Thymus (tissue), 11 donors: ENCODE measurements at regions not wholly inside any gene's neighbourhood (a gene's known extent, or its start where the extent isn't known, plus 50 kb on each side); places are given as distances from the start of the nearest gene placed in this dataset.
"Not testable (repeated sequence)": the region's sequence is repeated elsewhere in the genome, so short reads cannot be mapped to it uniquely, and the experiment has no call there.

Experiments used
- DNase-seq, 9 donors: peaks; one replicate each; pipeline ENCODE4 v3.0.0-alpha.2; 2013; ENCODE audit warnings: low spot score in 9 of 9, low read depth in 6 of 9, missing footprints in 1 of 9
- H3K27ac ChIP-seq, 2 donors: one replicate each; pipeline ENCODE4 v1.5.1; 2013; ENCODE audit warnings: control low read depth in 1 of 2, low read depth in 1 of 2, low read length in 1 of 2, mild to moderate bottlenecking in 1 of 2, moderate library complexity in 1 of 2
- H3K27me3 ChIP-seq, 2 donors: one replicate each; pipeline ENCODE4 v1.5.1; 2013; ENCODE audit warnings: low read length in 1 of 2; ENCODE audit not compliant: control insufficient read depth in 2 of 2, insufficient read depth in 1 of 2
- H3K36me3 ChIP-seq, 2 donors: one replicate each; pipeline ENCODE4 v1.5.1; 2013; ENCODE audit warnings: low read length in 1 of 2, mild to moderate bottlenecking in 1 of 2, moderate library complexity in 1 of 2; ENCODE audit not compliant: control insufficient read depth in 2 of 2, insufficient read depth in 2 of 2
- H3K4me1 ChIP-seq, 2 donors: one replicate each; pipeline ENCODE4 v1.5.1; 2013; ENCODE audit warnings: low read length in 2 of 2; ENCODE audit not compliant: control insufficient read depth in 2 of 2, insufficient read depth in 2 of 2
- H3K4me3 ChIP-seq, 2 donors: one replicate each; pipeline ENCODE4 v1.5.1; 2013; ENCODE audit warnings: low read length in 2 of 2, control low read depth in 1 of 2, mild to moderate bottlenecking in 1 of 2
- H3K9me3 ChIP-seq, 2 donors: one replicate each; pipeline ENCODE4 v1.5.1; 2013; ENCODE audit warnings: low read length in 1 of 2, mild to moderate bottlenecking in 1 of 2; ENCODE audit not compliant: control insufficient read depth in 2 of 2, insufficient read depth in 1 of 2
- WGBS: extraction: QIAGEN DNeasy Blood & Tissue Kit; methylation state at CpG from one replicate; pipeline ENCODE4 v1.1.7; 2013; 5-methylcytosine and 5-hydroxymethylcytosine counted together
- donor health status: healthy.

DNA sequence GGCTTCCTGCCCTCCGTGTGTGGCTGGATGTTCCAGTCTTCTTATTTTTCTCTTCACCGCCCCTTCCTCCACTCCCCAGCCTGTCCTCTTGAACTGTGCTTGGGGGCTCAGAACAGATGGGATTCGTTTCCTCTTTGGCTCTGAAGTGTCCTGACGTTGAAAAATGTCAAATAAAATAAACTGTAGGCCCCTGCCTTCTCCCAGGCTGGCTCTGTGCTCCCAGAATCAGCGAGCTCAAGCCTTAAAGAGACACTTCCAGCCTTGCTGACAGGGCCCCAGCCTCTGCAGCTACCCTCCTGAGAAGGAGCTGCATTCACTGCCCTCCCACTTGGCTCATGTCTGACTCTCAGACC, 104.2 kb upstream of the IPO9 start:
- no peak overlapping the region for H3K4me3 ChIP-seq
- no peaks in the 10 kb centered on the region for H3K9me3 ChIP-seq
- H3K27me3 ChIP-seq: no peaks in the 10 kb centered on the region
- no peak overlapping the region for H3K27ac ChIP-seq
- no peaks in the 10 kb centered on the region for H3K36me3 ChIP-seq
- 74% methylated on average over 5 of the region's 5 CpGs for WGBS
- peaks cover 0 to 7% of the 10 kb centered on the region in 2 donors for H3K4me1 ChIP-seq
- no peak for DNase-seq

- Histone ChIP-seq H3K4me3 (no peak overlapping the region), H3K27ac (no peak overlapping the region), H3K27me3 (no peaks in the 10 kb centered on the region), H3K36me3 (no peaks in the 10 kb centered on the region), H3K4me1 (no peaks in the 10 kb centered on the region), H3K9me3 (no peaks in the 10 kb centered on the region)
- WGBS: 97% methylated on average over 2 of the region's 2 CpGs
- no peak for DNase-seq
Measured at GRCh38 chr1:201726700-201727099, 102.3 kb upstream of the IPO9 start.

DNA sequence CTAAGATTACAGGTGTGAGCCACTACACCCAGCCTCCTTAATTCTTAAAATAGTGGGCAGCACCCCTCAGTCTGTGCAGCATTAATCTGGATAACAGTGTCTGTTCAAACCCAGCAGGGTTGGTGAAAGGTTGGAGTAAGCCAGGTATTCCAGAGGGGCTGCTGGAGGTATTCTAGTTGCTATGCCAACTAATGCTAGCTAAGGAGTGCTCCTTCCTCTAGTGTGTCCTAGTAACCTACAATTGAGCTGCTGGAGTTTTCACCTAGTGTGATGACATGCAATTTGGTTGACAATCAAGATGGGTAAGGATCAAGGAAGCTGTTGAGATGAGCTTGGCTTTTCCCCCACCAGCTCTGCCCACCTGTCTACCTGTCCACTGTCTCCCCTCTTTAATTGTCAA, 100.2 kb upstream of the IPO9 start:
- Histone ChIP-seq H3K27ac (no peak overlapping the region), H3K27me3 (no peaks in the 10 kb centered on the region), H3K9me3 (no peaks in the 10 kb centered on the region), H3K4me1 (no peaks in the 10 kb centered on the region), H3K36me3 (no peaks in the 10 kb centered on the region), H3K4me3 (no peak overlapping the region)
- no peak for DNase-seq

- Histone ChIP-seq H3K9me3 (no peaks in the 10 kb centered on the region), H3K27ac (no peak overlapping the region), H3K4me1 (no peaks in the 10 kb centered on the region), H3K36me3 (no peaks in the 10 kb centered on the region), H3K4me3 (no peak overlapping the region), H3K27me3 (no peaks in the 10 kb centered on the region)
- WGBS: 93% methylated on average over 5 of the region's 5 CpGs
- DNase-seq: no peak
Measured at GRCh38 chr1:201729973-201730608, 98.9 kb upstream of the IPO9 start.

DNA sequence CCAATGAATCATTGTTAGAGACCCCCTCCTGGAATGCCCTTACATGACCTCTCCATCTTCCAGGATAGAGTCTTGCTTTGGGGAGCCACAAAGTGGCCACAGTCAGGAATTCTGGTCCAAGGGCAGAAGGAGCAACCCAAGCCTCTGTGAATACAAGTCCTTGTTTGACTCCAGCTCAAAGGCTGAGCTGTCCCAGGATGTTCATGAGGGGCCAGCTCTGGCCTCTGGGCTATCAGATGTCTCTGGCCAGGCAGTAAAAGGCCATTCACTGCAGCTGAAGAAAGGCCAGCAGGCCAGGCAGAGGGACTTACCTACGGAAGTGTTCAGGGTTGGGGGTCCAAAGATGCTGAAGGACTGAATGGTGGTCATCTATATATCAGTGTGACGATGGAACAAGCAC, 98.3 kb upstream of the IPO9 start:
- WGBS: 96% methylated on average over 2 of the region's 2 CpGs
- Histone ChIP-seq H3K27ac (no peak overlapping the region), H3K9me3 (no peaks in the 10 kb centered on the region), H3K36me3 (no peaks in the 10 kb centered on the region), H3K4me3 (no peak overlapping the region), H3K27me3 (no peaks in the 10 kb centered on the region), H3K4me1 (no peaks in the 10 kb centered on the region)
- no peak for DNase-seq

- H3K4me1 ChIP-seq: no peaks in the 10 kb centered on the region
- H3K9me3 ChIP-seq: no peaks in the 10 kb centered on the region
- H3K27ac ChIP-seq: no peak overlapping the region
- 96% methylated on average over 11 of the region's 11 CpGs for WGBS
- no peaks in the 10 kb centered on the region for H3K27me3 ChIP-seq
- no peaks in the 10 kb centered on the region for H3K36me3 ChIP-seq
- H3K4me3 ChIP-seq: no peak overlapping the region
- no peak for DNase-seq
Measured at GRCh38 chr1:201731142-201731541, 97.8 kb upstream of the IPO9 start.

DNA sequence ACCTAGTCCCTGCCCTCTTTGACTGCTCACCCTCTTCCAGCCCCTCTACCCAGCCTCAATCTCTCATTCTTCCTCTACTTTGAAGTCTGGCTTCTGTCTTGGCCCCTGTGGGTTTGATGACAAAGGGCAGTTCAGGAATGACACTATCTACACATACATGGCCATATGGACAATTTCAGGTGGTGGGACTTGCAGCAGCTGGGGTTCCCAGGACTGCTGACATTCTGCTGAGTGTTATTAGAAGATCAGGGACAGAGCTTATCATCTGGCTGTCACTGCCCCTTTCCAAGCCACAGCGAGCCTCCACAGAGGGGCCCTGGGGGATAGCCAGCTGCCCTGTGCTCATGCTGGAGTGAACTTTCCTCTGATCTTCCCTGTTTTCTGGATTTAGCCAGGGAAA, 97.4 kb upstream of the IPO9 start:
- WGBS: 86% methylated on average over 1 of the region's 1 CpG
- no peak overlapping the region for H3K27ac ChIP-seq
- no peaks in the 10 kb centered on the region for H3K36me3 ChIP-seq

DNA sequence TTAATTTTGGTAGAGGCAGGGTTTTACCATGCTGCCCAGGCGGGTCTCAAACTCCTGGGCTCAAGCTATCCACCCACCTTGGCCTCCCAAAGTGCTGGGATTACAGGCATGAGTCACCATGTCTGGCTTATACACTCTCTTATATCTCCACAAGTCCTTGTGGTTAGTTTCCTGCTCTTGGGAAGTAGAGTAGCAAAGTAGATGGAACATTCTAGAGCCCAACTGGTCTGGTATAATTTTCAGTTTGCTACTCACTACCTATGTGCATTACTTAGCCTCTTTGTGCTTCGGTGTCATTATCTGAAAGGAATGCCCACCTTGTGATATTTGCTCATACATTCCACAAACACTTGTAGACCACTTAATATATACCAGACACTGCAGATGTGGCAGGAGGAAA, 96.6 kb upstream of the IPO9 start:
- no peak for DNase-seq
- 97% methylated on average over 2 of the region's 2 CpGs for WGBS
- Histone ChIP-seq H3K27ac (no peak overlapping the region), H3K27me3 (peaks cover 0 to under 1% of the 10 kb centered on the region in 2 donors), H3K4me3 (no peak overlapping the region), H3K4me1 (peaks cover 0 to 5% of the 10 kb centered on the region in 2 donors), H3K36me3 (no peaks in the 10 kb centered on the region), H3K9me3 (no peaks in the 10 kb centered on the region)

More for the DNA sequence above, 97.4 kb upstream of the IPO9 start:
- Histone ChIP-seq H3K4me1 (peaks cover 0 to 1% of the 10 kb centered on the region in 2 donors), H3K9me3 (no peaks in the 10 kb centered on the region), H3K27me3 (no peaks in the 10 kb centered on the region), H3K4me3 (no peak overlapping the region)
- DNase-seq: no peak

- not testable (repeated sequence) for DNase-seq, H3K4me1 ChIP-seq, H3K9me3 ChIP-seq, H3K27ac ChIP-seq, H3K36me3 ChIP-seq, H3K4me3 ChIP-seq
- peaks cover 5 to 19% of the 10 kb centered on the region in 2 donors for H3K27me3 ChIP-seq
- 98% methylated on average over 4 of the region's 4 CpGs for WGBS
Measured at GRCh38 chr1:201734221-201734620, 94.7 kb upstream of the IPO9 start.

GRCh38 chr1:201734786-201735185, 94.2 kb upstream of the IPO9 start:
- DNase-seq: no peak
- Histone ChIP-seq H3K4me1 (peaks cover 0 to 14% of the 10 kb centered on the region in 2 donors), H3K27me3 (peaks cover 9 to 25% of the 10 kb centered on the region in 2 donors), H3K4me3 (no peak overlapping the region), H3K27ac (no peak overlapping the region), H3K9me3 (peaks cover 0 to 1% of the 10 kb centered on the region in 2 donors), H3K36me3 (no peaks in the 10 kb centered on the region)
- 91% methylated on average over 2 of the region's 2 CpGs for WGBS
